Skin of body (tissue), 1 donor: ENCODE measurements at regions not wholly inside any gene's neighbourhood (a gene's known extent, or its start where the extent isn't known, plus 50 kb on each side); places are given as distances from the start of the nearest gene placed in this dataset.

Experiments used
- DNase-seq: peaks from one replicate; lab custom pipeline; 2025; lab: John Stamatoyannopoulos, UW

GRCh38 chr6:114449659-114450058, 106.8 kb upstream of the HS3ST5 start:
- DNase-seq = no peak

- DNase-seq = no peak
These were observed 103.5 kb upstream of the HS3ST5 start for GRCh38 chr6:114446342-114446741.

- no peak for DNase-seq
These were observed 103.0 kb upstream of the HS3ST5 start for GRCh38 chr6:114445846-114446245.

- no peak for DNase-seq
These were observed 96.6 kb upstream of the HS3ST5 start for GRCh38 chr6:114439411-114439810.

- no peak for DNase-seq
These were observed 94.4 kb upstream of the HS3ST5 start for GRCh38 chr6:114437235-114437634.

GRCh38 chr6:114436691-114437090, 93.9 kb upstream of the HS3ST5 start:
- no peak for DNase-seq

- no peak for DNase-seq
These were observed 93.2 kb upstream of the HS3ST5 start for GRCh38 chr6:114435985-114436384.

GRCh38 chr6:114432400-114432799, 89.6 kb upstream of the HS3ST5 start:
- no peak for DNase-seq

- no peak for DNase-seq
These were observed 88.8 kb upstream of the HS3ST5 start for GRCh38 chr6:114431641-114432040.

GRCh38 chr6:114430534-114431124, 87.8 kb upstream of the HS3ST5 start:
- no peak for DNase-seq

GRCh38 chr6:114428341-114428740, 85.5 kb upstream of the HS3ST5 start:
- no peak for DNase-seq

GRCh38 chr6:114421199-114421598, 78.4 kb upstream of the HS3ST5 start:
- no peak for DNase-seq

GRCh38 chr6:114419175-114419574, 76.4 kb upstream of the HS3ST5 start:
- DNase-seq = no peak

GRCh38 chr6:114418304-114418972, 75.6 kb upstream of the HS3ST5 start:
- no peak for DNase-seq

GRCh38 chr6:114407426-114408035, 64.7 kb upstream of the HS3ST5 start:
- DNase-seq = no peak

GRCh38 chr6:114404339-114404955, 61.6 kb upstream of the HS3ST5 start:
- no peak for DNase-seq

GRCh38 chr6:114403858-114404257, 61.0 kb upstream of the HS3ST5 start:
- DNase-seq = no peak

- no peak for DNase-seq
These were observed 55.7 kb upstream of the HS3ST5 start for GRCh38 chr6:114398481-114398880.
